IMR-90 (cell line): ENCODE measurements at regions not wholly inside any gene's neighbourhood (a gene's known extent, or its start where the extent isn't known, plus 50 kb on each side); places are given as distances from the start of the nearest gene placed in this dataset.

Experiments used
- ATAC-seq: fragments of 200-7000 bp; cut with Tn5 transposase; 2 replicates; pipeline ENCODE4 v1.9.1; 2020; ENCODE audit warnings: low read depth, mild to moderate bottlenecking, moderate library complexity
- BruUV-seq: library from RNA; stranded (reverse); fragments of 400-500 nt; replicated peaks from 2 replicates; lab custom pipeline; 2021; lab: Mats Ljungman, UMichigan
- CTCF ChIA-PET: fragments of 300-600 bp; formaldehyde crosslinking; extraction: SDS; loops from one replicate; lab custom pipeline; 2021; ENCODE audit warnings: antibody characterized with exemption; lab: Yijun Ruan, JAX
- POLR2A ChIA-PET: fragments of 300-600 bp; sonication (Branson Sonifier 250); formaldehyde crosslinking; loops from one replicate; lab custom pipeline; 2022; ENCODE audit warnings: antibody characterized with exemption; ENCODE audit not compliant: unreplicated experiment; lab: Charles Lee
- DNase-seq: peaks from one replicate; pipeline ENCODE4 v3.0.0; 2013
- H2AFZ ChIP-seq: replicated peaks from 2 replicates; pipeline ENCODE3; 2013; ENCODE audit warnings: low read length, mild to moderate bottlenecking; ENCODE audit not compliant: poor library complexity
- H2AK5ac ChIP-seq: 2 replicates; pipeline ENCODE4 v1.6.1; 2013; ENCODE audit warnings: low read depth, low read length, inconsistent platforms
- H2AK9ac ChIP-seq: replicated peaks from 2 replicates; pipeline ENCODE3; 2013; ENCODE audit warnings: mild to moderate bottlenecking, low read depth, low read length, moderate library complexity; ENCODE audit not compliant: poor library complexity
- H2BK120ac ChIP-seq: 2 replicates; pipeline ENCODE4 v1.6.1; 2013; ENCODE audit warnings: low read depth, low read length, inconsistent platforms
- H2BK15ac ChIP-seq: 3 replicates; pipeline ENCODE4 v1.6.1; 2013; ENCODE audit warnings: low read depth, low read length, inconsistent platforms
- H2BK20ac ChIP-seq: 2 replicates; pipeline ENCODE4 v1.6.1; 2013; ENCODE audit warnings: low read depth, mild to moderate bottlenecking, inconsistent platforms, low read length, moderate library complexity
- H2BK5ac ChIP-seq: 2 replicates; pipeline ENCODE4 v1.6.1; 2013; ENCODE audit warnings: mild to moderate bottlenecking, low read depth, low read length, inconsistent platforms; ENCODE audit not compliant: poor library complexity, severe bottlenecking
- H3K14ac ChIP-seq: replicated peaks from 2 replicates; pipeline ENCODE4 v1.6.1; 2013; ENCODE audit warnings: low read depth, low read length, inconsistent platforms
- H3K18ac ChIP-seq: 2 replicates; pipeline ENCODE4 v1.6.1; 2013; ENCODE audit warnings: low read depth, low read length, control low read depth
- H3K23ac ChIP-seq: 2 replicates; pipeline ENCODE4 v1.6.1; 2013; ENCODE audit warnings: low read depth, low read length, inconsistent platforms
- H3K27ac ChIP-seq: 2 replicates; pipeline ENCODE4 v1.5.1; 2013; ENCODE audit warnings: mild to moderate bottlenecking, control low read depth, low read length; ENCODE audit not compliant: insufficient read depth
- H3K27me3 ChIP-seq: 2 replicates; pipeline ENCODE4 v1.6.1; 2013; ENCODE audit warnings: low read length; ENCODE audit not compliant: control insufficient read depth, insufficient read depth
- H3K36me3 ChIP-seq: 2 replicates; pipeline ENCODE4 v1.6.1; 2013; ENCODE audit warnings: low read length, mixed read lengths; ENCODE audit not compliant: control insufficient read depth, insufficient read depth
- H3K4ac ChIP-seq: 2 replicates; pipeline ENCODE4 v1.6.1; 2013; ENCODE audit warnings: low read depth, low read length, inconsistent platforms
- H3K4me1 ChIP-seq: 2 replicates; pipeline ENCODE4 v1.6.1; 2013; ENCODE audit warnings: low read length, mixed read lengths; ENCODE audit not compliant: control insufficient read depth, insufficient read depth
- H3K4me2 ChIP-seq: 2 replicates; pipeline ENCODE4 v1.6.1; 2013; ENCODE audit warnings: low read depth, mild to moderate bottlenecking, control low read depth, low read length, moderate library complexity
- H3K4me3 ChIP-seq: 2 replicates; pipeline ENCODE4 v1.5.1; 2013; ENCODE audit warnings: low read depth, mild to moderate bottlenecking, control low read depth, low read length, moderate library complexity; ENCODE audit not compliant: insufficient read depth
- H3K56ac ChIP-seq: 2 replicates; pipeline ENCODE4 v1.6.1; 2013; ENCODE audit warnings: low read length, inconsistent platforms; ENCODE audit not compliant: insufficient read depth; ENCODE audit errors: extremely low read depth
- H3K79me1 ChIP-seq, 2 experiments: 2 replicates each; pipeline ENCODE4 v1.6.1; 2013; ENCODE audit warnings: low read length in 2 of 2, inconsistent platforms in 1 of 2, low read depth in 1 of 2
- H3K9ac ChIP-seq: 2 replicates; pipeline ENCODE4 v1.6.1; 2013; ENCODE audit warnings: low read depth, low read length, control low read depth
- H3K9me1 ChIP-seq: 2 replicates; pipeline ENCODE4 v1.6.1; 2013; ENCODE audit warnings: low read length, inconsistent platforms; ENCODE audit not compliant: insufficient read depth
- H3K9me3 ChIP-seq: 2 replicates; pipeline ENCODE4 v1.6.1; 2013; ENCODE audit warnings: low read length; ENCODE audit not compliant: control insufficient read depth, insufficient read depth
- H4K20me1 ChIP-seq: 2 replicates; pipeline ENCODE4 v1.6.1; 2013; ENCODE audit warnings: low read length, inconsistent platforms; ENCODE audit not compliant: insufficient read depth
- H4K5ac ChIP-seq: 2 replicates; pipeline ENCODE4 v1.6.1; 2013; ENCODE audit warnings: mild to moderate bottlenecking, low read depth, low read length, control low read depth
- H4K8ac ChIP-seq, 2 experiments: 2 replicates each; pipeline ENCODE4 v1.6.1; 2013; ENCODE audit warnings: low read depth in 2 of 2, low read length in 2 of 2, control low read depth in 1 of 2, inconsistent platforms in 1 of 2
- H4K91ac ChIP-seq: 2 replicates; pipeline ENCODE4 v1.6.1; 2013; ENCODE audit warnings: low read depth, low read length, inconsistent platforms; ENCODE audit not compliant: insufficient read depth
- BHLHE40 ChIP-seq: fragments of 150-350 bp; IDR thresholded peaks from 2 replicates; pipeline ENCODE4 v1.6.1; 2016; ENCODE audit warnings: mild to moderate bottlenecking, low read depth, low read length
- FOS ChIP-seq: fragments of 150-350 bp; IDR thresholded peaks from 2 replicates; pipeline ENCODE4 v1.6.1; 2016; ENCODE audit warnings: low read depth, low read length
- MAFK ChIP-seq: IDR thresholded peaks from 2 replicates; pipeline ENCODE4 v1.6.1; 2012; ENCODE audit warnings: low read depth, low read length, improper control_type of control experiment
- MXI1 ChIP-seq: IDR thresholded peaks from 2 replicates; pipeline ENCODE4 v1.6.1; 2012; ENCODE audit warnings: low read depth, mild to moderate bottlenecking, low read length, moderate library complexity, borderline replicate concordance
- RCOR1 ChIP-seq: IDR thresholded peaks from 2 replicates; pipeline ENCODE4 v1.6.1; 2012; ENCODE audit warnings: mild to moderate bottlenecking, low read length, improper control_type of control experiment; ENCODE audit not compliant: insufficient replicate concordance
- SMC3 ChIP-seq: fragments of 150-350 bp; IDR thresholded peaks from 2 replicates; pipeline ENCODE4 v1.6.1; 2016; ENCODE audit warnings: low read depth, mild to moderate bottlenecking, antibody characterized with exemption, low read length, moderate library complexity
- WGBS, 2 experiments: methylation state at CpG; one replicate each; pipeline versions ENCODE4 v1.1.5 to v1.1.7; 2013; ENCODE audit warnings: missing lambda C conversion rate in 2 of 2; ENCODE audit not compliant: insufficient read length in 1 of 2; ENCODE audit errors: extremely low coverage in 2 of 2; 5-methylcytosine and 5-hydroxymethylcytosine counted together
- dilution Hi-C: fragments of 300-500 bp; cut with HindIII; formaldehyde crosslinking; loops from one replicate; pipeline ENCODE4 v1.14.3; 2018; ENCODE audit warnings: low sequenced_read_pairs; ENCODE audit not compliant: unreplicated experiment
- in situ Hi-C: fragments of 300-500 bp; cut with MboI; formaldehyde crosslinking; loops from 3 replicates; pipeline ENCODE4 v1.14.3; 2019; ENCODE audit warnings: low sequenced_read_pairs, inconsistent platforms, mixed read lengths
- intact Hi-C: fragments of 100-400 bp; cut with micrococcal nuclease; formaldehyde crosslinking; loops from 2 replicates; pipeline ENCODE4 v1.10.0; 2022
- TF ChIP-seq, protein P1 (sequence below): fragments of 150-350 bp; IDR thresholded peaks from 2 replicates; pipeline ENCODE4 v1.6.1; 2016; ENCODE audit warnings: low read depth, mild to moderate bottlenecking, low read length, moderate library complexity, borderline replicate concordance

DNA sequence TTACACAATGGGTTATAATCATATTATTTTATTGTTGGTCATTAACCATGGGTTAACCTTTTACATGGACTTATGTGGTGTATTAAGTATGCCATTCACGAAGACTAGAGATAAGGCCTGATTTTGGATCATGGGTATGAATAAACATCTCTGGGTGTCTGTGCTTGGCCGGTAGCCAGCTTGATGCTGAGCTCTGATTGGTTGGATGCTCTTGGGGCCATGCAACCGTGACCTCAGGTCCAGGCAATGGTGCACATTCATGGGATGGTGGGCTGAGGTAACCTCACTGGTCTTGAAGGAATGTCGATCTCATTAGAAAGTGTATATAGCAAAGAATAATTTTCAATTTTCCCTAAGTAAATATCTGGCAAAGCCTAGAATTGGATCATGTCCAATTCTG is 158.2 kb upstream of the IL12B start:
- TF ChIP-seq MAFK (no peak), RCOR1 (no peak), SMC3 (no peak), MXI1 (no peak), BHLHE40 (no peak), FOS (no peak)
- TF ChIP-seq, protein P1, sequence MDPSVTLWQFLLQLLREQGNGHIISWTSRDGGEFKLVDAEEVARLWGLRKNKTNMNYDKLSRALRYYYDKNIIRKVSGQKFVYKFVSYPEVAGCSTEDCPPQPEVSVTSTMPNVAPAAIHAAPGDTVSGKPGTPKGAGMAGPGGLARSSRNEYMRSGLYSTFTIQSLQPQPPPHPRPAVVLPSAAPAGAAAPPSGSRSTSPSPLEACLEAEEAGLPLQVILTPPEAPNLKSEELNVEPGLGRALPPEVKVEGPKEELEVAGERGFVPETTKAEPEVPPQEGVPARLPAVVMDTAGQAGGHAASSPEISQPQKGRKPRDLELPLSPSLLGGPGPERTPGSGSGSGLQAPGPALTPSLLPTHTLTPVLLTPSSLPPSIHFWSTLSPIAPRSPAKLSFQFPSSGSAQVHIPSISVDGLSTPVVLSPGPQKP = no peak
- Histone ChIP-seq H3K36me3 (no peaks in the 10 kb centered on the region), H4K5ac (no peak overlapping the region), H3K27me3 (no peaks in the 10 kb centered on the region), H2BK15ac (no peak overlapping the region), H3K79me1 (no peaks in the 10 kb centered on the region), H4K91ac (no peak overlapping the region), H2AK5ac (no peak overlapping the region), H3K9me1 (no peaks in the 10 kb centered on the region), H4K8ac (no peak overlapping the region), H4K20me1 (no peaks in the 10 kb centered on the region), H3K4me2 (no peak overlapping the region), H2AFZ (no peak overlapping the region), H2BK5ac (no peak overlapping the region), H3K27ac (no peak overlapping the region), H3K9me3 (no peaks in the 10 kb centered on the region), H3K4ac (no peak overlapping the region), H3K9ac (no peak overlapping the region), H3K56ac (no peak overlapping the region), H3K14ac (no peak overlapping the region), H3K4me1 (no peaks in the 10 kb centered on the region; the same call in 1 of the 2 replicates), H2AK9ac (no peak overlapping the region), H3K4me3 (no peak overlapping the region), H3K18ac (no peak overlapping the region), H2BK120ac (no peak overlapping the region), H3K23ac (no peak overlapping the region), H2BK20ac (no peak overlapping the region)
- ChIA-PET CTCF (no interaction called here), POLR2A (no interaction called here)
- ATAC-seq = no peak
- intact Hi-C loops (no loop called here), dilution Hi-C loops (no loop called here), in situ Hi-C loops (no loop called here)
- DNase-seq = no peak
- BruUV-seq = no TSS peak
- 40% methylated on average over 1 of the region's 4 CpGs; no CpG with 5 or more reads in 1 of the 2 experiments for WGBS, 2 experiments
